WTC11 (cell line): ENCODE measurements at regions not wholly inside any gene's neighbourhood (a gene's known extent, or its start where the extent isn't known, plus 50 kb on each side); places are given as distances from the start of the nearest gene placed in this dataset.

Experiments
- ATAC-seq: fragments of 200-7000 bp; cut with Tn5 transposase; 2 replicates; pipeline ENCODE4 v1.10.0; 2021; ENCODE audit warnings: mild to moderate bottlenecking, moderate library complexity
- CTCF ChIA-PET: fragments of 300-600 bp; sonication (Branson Sonifier 250); formaldehyde crosslinking; loops from one replicate; lab custom pipeline; 2021; ENCODE audit warnings: antibody characterized with exemption; lab: Charles Lee
- POLR2A ChIA-PET: fragments of 350-600 bp; sonication (Branson Sonifier 250); formaldehyde crosslinking; loops from one replicate; lab custom pipeline; 2021; ENCODE audit warnings: antibody characterized with exemption; lab: Charles Lee
- DNase-seq: peaks from one replicate; pipeline ENCODE4 v3.0.0; 2021; ENCODE audit warnings: low spot score
- H3K27ac Mint-ChIP-seq: 2 replicates; pipeline ENCODE4 v1.8.0; 2021; ENCODE audit warnings: mixed read lengths
- H3K27me3 Mint-ChIP-seq: 2 replicates; pipeline ENCODE4 v1.8.0; 2021; ENCODE audit warnings: low read depth, mild to moderate bottlenecking, moderate library complexity, mixed read lengths
- H3K36me3 Mint-ChIP-seq: 2 replicates; pipeline ENCODE4 v1.8.0; 2021; ENCODE audit warnings: mixed read lengths
- H3K4me1 Mint-ChIP-seq: 2 replicates; pipeline ENCODE4 v1.8.0; 2022; ENCODE audit warnings: mixed read lengths
- H3K4me3 Mint-ChIP-seq: 2 replicates; pipeline ENCODE4 v1.8.0; 2021; ENCODE audit warnings: mild to moderate bottlenecking, moderate library complexity, mixed read lengths
- H3K9me3 Mint-ChIP-seq: 2 replicates; pipeline ENCODE4 v1.8.0; 2021; ENCODE audit warnings: mixed read lengths
- CBFB ChIP-seq: sonication (generic); formaldehyde crosslinking; IDR thresholded peaks from 2 replicates; pipeline ENCODE4 v1.8.1; 2022; ENCODE audit warnings: mild to moderate bottlenecking, low read depth, missing genetic modification reagents
- ETV6 ChIP-seq: sonication (generic); formaldehyde crosslinking; IDR thresholded peaks from 2 replicates; pipeline ENCODE4 v1.8.1; 2022; ENCODE audit warnings: mild to moderate bottlenecking, missing genetic modification reagents
- GABPB1 ChIP-seq: sonication (generic); formaldehyde crosslinking; IDR thresholded peaks from 2 replicates; pipeline ENCODE4 v1.8.1; 2023; ENCODE audit warnings: mild to moderate bottlenecking, missing genetic modification reagents
- GTF2I ChIP-seq: fragments of 250-450 bp; sonication (Bioruptor Pico); conservative IDR thresholded peaks from 2 replicates; pipeline ENCODE4 v1.4.0; 2021; ENCODE audit warnings: mild to moderate bottlenecking
- KAT7 ChIP-seq: sonication (generic); formaldehyde crosslinking; IDR thresholded peaks from 2 replicates; pipeline ENCODE4 v1.8.1; 2023; ENCODE audit warnings: missing genetic modification reagents, mild to moderate bottlenecking, borderline replicate concordance
- NR2C2 ChIP-seq: sonication (generic); formaldehyde crosslinking; IDR thresholded peaks from 2 replicates; pipeline ENCODE4 v1.8.0; 2022; ENCODE audit warnings: mild to moderate bottlenecking, missing genetic modification reagents
- RORB ChIP-seq: fragments of 250-450 bp; sonication (Bioruptor Pico); IDR thresholded peaks from 2 replicates; pipeline ENCODE4 v1.9.0; 2021; ENCODE audit warnings: mild to moderate bottlenecking
- ZNF263 ChIP-seq: sonication (generic); formaldehyde crosslinking; IDR thresholded peaks from 2 replicates; pipeline ENCODE4 v1.8.1; 2022; ENCODE audit warnings: low read depth, mild to moderate bottlenecking, moderate library complexity, missing genetic modification reagents
- ZNF317 ChIP-seq: sonication (generic); formaldehyde crosslinking; IDR thresholded peaks from 2 replicates; pipeline ENCODE4 v1.8.1; 2023; ENCODE audit warnings: low read depth, mild to moderate bottlenecking, moderate library complexity, missing genetic modification reagents, borderline replicate concordance
- ZNF423 ChIP-seq: fragments of 250-450 bp; sonication (Bioruptor Pico); IDR thresholded peaks from 2 replicates; pipeline ENCODE4 v2.1.2; 2022; ENCODE audit warnings: mild to moderate bottlenecking, moderate library complexity
- TF ChIP-seq, protein P1 (sequence below): fragments of 250-450 bp; sonication (Bioruptor Pico); IDR thresholded peaks from 2 replicates; pipeline ENCODE4 v1.9.0; 2021; ENCODE audit warnings: mild to moderate bottlenecking, borderline replicate concordance
- TF ChIP-seq, protein P2 (sequence below): sonication (generic); formaldehyde crosslinking; IDR thresholded peaks from 2 replicates; pipeline ENCODE4 v1.8.0; 2022; ENCODE audit warnings: mild to moderate bottlenecking, missing genetic modification reagents
- TF ChIP-seq, protein P3 (sequence below): fragments of 250-450 bp; sonication (Bioruptor Pico); IDR thresholded peaks from 2 replicates; pipeline ENCODE4 v1.9.0; 2021; ENCODE audit warnings: mild to moderate bottlenecking
- TF ChIP-seq, protein P4 (sequence below): sonication (generic); formaldehyde crosslinking; IDR thresholded peaks from 2 replicates; pipeline ENCODE4 v1.8.1; 2022; ENCODE audit warnings: low read depth, mild to moderate bottlenecking, moderate library complexity, missing genetic modification reagents, borderline replicate concordance
- TF ChIP-seq, protein P5 (sequence below): sonication (generic); formaldehyde crosslinking; IDR thresholded peaks from 2 replicates; pipeline ENCODE4 v1.8.0; 2022; ENCODE audit warnings: mild to moderate bottlenecking, missing genetic modification reagents
- TF ChIP-seq, protein P6 (sequence below): sonication (generic); formaldehyde crosslinking; IDR thresholded peaks from 2 replicates; pipeline ENCODE4 v1.8.0; 2022; ENCODE audit warnings: missing genetic modification reagents
- TF ChIP-seq, protein P7 (sequence below): sonication (generic); formaldehyde crosslinking; IDR thresholded peaks from 2 replicates; pipeline ENCODE4 v1.8.1; 2022; ENCODE audit warnings: mild to moderate bottlenecking, missing genetic modification reagents, moderate library complexity, borderline replicate concordance

DNA sequence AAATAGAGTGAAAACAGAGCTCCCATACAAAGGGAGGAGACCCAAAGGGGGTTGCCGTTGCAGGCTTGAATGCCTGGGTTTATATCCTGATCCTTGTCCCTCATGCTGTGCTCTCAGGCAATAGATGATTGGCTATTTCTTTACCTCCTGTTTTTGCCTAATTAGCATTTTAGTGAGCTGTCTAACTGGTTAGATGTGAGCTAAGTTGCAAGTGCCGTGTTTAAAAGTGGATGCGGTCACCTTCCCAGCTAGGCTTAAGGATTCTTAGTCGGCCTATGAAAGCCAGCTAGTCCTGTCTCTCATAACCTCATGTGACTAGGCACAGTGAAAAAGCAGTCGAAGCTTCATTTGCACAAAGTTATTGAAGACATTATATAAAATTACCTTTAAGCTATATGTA lies 356.7 kb upstream of the TMPRSS15 start:
- no peak for ATAC-seq
- POLR2A ChIA-PET, result no interaction called here
- H3K27me3 Mint-ChIP-seq, result no peaks in the 10 kb centered on the region
- CTCF ChIA-PET, result no interaction called here
- no peak overlapping the region for H3K27ac Mint-ChIP-seq
- H3K9me3 Mint-ChIP-seq, result peaks cover 3% of the 10 kb centered on the region; the same call in 1 of the 2 replicates
- no peak overlapping the region for H3K4me3 Mint-ChIP-seq
- 0 out of 2 replicates have a peak, but pooled peaks cover 2% of the 10 kb centered on the region for H3K4me1 Mint-ChIP-seq
- H3K36me3 Mint-ChIP-seq, result no peaks in the 10 kb centered on the region
- no peak for DNase-seq
- TF ChIP-seq ZNF423 (CRISPR knock-in tag) (no peak), CBFB (CRISPR knock-in tag) (no peak), ZNF317 (CRISPR knock-in tag) (no peak), GABPB1 (CRISPR knock-in tag) (no peak), ETV6 (CRISPR knock-in tag) (no peak), NR2C2 (CRISPR knock-in tag) (no peak), RORB (CRISPR knock-in tag) (no peak), GTF2I (CRISPR knock-in tag) (no peak), KAT7 (CRISPR knock-in tag) (no peak), ZNF263 (no peak)
- TF ChIP-seq, protein P1, sequence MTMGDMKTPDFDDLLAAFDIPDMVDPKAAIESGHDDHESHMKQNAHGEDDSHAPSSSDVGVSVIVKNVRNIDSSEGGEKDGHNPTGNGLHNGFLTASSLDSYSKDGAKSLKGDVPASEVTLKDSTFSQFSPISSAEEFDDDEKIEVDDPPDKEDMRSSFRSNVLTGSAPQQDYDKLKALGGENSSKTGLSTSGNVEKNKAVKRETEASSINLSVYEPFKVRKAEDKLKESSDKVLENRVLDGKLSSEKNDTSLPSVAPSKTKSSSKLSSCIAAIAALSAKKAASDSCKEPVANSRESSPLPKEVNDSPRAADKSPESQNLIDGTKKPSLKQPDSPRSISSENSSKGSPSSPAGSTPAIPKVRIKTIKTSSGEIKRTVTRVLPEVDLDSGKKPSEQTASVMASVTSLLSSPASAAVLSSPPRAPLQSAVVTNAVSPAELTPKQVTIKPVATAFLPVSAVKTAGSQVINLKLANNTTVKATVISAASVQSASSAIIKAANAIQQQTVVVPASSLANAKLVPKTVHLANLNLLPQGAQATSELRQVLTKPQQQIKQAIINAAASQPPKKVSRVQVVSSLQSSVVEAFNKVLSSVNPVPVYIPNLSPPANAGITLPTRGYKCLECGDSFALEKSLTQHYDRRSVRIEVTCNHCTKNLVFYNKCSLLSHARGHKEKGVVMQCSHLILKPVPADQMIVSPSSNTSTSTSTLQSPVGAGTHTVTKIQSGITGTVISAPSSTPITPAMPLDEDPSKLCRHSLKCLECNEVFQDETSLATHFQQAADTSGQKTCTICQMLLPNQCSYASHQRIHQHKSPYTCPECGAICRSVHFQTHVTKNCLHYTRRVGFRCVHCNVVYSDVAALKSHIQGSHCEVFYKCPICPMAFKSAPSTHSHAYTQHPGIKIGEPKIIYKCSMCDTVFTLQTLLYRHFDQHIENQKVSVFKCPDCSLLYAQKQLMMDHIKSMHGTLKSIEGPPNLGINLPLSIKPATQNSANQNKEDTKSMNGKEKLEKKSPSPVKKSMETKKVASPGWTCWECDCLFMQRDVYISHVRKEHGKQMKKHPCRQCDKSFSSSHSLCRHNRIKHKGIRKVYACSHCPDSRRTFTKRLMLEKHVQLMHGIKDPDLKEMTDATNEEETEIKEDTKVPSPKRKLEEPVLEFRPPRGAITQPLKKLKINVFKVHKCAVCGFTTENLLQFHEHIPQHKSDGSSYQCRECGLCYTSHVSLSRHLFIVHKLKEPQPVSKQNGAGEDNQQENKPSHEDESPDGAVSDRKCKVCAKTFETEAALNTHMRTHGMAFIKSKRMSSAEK (CRISPR knock-in tag), result no peak
- TF ChIP-seq, protein P2, sequence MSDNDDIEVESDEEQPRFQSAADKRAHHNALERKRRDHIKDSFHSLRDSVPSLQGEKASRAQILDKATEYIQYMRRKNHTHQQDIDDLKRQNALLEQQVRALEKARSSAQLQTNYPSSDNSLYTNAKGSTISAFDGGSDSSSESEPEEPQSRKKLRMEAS (CRISPR knock-in tag), result no peak
- TF ChIP-seq, protein P3, sequence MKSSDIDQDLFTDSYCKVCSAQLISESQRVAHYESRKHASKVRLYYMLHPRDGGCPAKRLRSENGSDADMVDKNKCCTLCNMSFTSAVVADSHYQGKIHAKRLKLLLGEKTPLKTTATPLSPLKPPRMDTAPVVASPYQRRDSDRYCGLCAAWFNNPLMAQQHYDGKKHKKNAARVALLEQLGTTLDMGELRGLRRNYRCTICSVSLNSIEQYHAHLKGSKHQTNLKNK, result no peak
- TF ChIP-seq, protein P4, sequence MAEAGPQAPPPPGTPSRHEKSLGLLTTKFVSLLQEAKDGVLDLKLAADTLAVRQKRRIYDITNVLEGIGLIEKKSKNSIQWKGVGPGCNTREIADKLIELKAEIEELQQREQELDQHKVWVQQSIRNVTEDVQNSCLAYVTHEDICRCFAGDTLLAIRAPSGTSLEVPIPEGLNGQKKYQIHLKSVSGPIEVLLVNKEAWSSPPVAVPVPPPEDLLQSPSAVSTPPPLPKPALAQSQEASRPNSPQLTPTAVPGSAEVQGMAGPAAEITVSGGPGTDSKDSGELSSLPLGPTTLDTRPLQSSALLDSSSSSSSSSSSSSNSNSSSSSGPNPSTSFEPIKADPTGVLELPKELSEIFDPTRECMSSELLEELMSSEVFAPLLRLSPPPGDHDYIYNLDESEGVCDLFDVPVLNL (CRISPR knock-in tag), result no peak
- TF ChIP-seq, protein P5, sequence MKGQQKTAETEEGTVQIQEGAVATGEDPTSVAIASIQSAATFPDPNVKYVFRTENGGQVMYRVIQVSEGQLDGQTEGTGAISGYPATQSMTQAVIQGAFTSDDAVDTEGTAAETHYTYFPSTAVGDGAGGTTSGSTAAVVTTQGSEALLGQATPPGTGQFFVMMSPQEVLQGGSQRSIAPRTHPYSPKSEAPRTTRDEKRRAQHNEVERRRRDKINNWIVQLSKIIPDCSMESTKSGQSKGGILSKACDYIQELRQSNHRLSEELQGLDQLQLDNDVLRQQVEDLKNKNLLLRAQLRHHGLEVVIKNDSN (CRISPR knock-in tag), result no peak
- TF ChIP-seq, protein P6, sequence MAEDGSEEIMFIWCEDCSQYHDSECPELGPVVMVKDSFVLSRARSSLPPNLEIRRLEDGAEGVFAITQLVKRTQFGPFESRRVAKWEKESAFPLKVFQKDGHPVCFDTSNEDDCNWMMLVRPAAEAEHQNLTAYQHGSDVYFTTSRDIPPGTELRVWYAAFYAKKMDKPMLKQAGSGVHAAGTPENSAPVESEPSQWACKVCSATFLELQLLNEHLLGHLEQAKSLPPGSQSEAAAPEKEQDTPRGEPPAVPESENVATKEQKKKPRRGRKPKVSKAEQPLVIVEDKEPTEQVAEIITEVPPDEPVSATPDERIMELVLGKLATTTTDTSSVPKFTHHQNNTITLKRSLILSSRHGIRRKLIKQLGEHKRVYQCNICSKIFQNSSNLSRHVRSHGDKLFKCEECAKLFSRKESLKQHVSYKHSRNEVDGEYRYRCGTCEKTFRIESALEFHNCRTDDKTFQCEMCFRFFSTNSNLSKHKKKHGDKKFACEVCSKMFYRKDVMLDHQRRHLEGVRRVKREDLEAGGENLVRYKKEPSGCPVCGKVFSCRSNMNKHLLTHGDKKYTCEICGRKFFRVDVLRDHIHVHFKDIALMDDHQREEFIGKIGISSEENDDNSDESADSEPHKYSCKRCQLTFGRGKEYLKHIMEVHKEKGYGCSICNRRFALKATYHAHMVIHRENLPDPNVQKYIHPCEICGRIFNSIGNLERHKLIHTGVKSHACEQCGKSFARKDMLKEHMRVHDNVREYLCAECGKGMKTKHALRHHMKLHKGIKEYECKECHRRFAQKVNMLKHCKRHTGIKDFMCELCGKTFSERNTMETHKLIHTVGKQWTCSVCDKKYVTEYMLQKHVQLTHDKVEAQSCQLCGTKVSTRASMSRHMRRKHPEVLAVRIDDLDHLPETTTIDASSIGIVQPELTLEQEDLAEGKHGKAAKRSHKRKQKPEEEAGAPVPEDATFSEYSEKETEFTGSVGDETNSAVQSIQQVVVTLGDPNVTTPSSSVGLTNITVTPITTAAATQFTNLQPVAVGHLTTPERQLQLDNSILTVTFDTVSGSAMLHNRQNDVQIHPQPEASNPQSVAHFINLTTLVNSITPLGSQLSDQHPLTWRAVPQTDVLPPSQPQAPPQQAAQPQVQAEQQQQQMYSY, result no peak
- TF ChIP-seq, protein P7, sequence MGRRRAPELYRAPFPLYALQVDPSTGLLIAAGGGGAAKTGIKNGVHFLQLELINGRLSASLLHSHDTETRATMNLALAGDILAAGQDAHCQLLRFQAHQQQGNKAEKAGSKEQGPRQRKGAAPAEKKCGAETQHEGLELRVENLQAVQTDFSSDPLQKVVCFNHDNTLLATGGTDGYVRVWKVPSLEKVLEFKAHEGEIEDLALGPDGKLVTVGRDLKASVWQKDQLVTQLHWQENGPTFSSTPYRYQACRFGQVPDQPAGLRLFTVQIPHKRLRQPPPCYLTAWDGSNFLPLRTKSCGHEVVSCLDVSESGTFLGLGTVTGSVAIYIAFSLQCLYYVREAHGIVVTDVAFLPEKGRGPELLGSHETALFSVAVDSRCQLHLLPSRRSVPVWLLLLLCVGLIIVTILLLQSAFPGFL (CRISPR knock-in tag), result no peak
